Activated naive CD4-positive, alpha-beta T cell treated with anti-CD3 and anti-CD28 coated beads for 36 hours (primary cell): ENCODE measurements at regions not wholly inside any gene's neighbourhood (a gene's known extent, or its start where the extent isn't known, plus 50 kb on each side); places are given as distances from the start of the nearest gene placed in this dataset.
"Not testable (repeated sequence)": the region's sequence is repeated elsewhere in the genome, so short reads cannot be mapped to it uniquely, and the experiment has no call there.

Experiments used
- CTCF ChIA-PET: fragments of 350-600 bp; sonication (Branson Sonifier 250); formaldehyde crosslinking; loops from one replicate; lab custom pipeline; 2021; ENCODE audit warnings: antibody characterized with exemption; lab: Charles Lee
- DNase-seq: peaks from one replicate; pipeline ENCODE4 v3.0.0-alpha.2; 2020
- H3K27ac Mint-ChIP-seq: one replicate; pipeline ENCODE4 v1.8.0; 2021; ENCODE audit warnings: mild to moderate bottlenecking, mixed read lengths
- H3K27me3 Mint-ChIP-seq: one replicate; pipeline ENCODE4 v1.8.0; 2021; ENCODE audit warnings: low read depth, mixed read lengths
- H3K36me3 Mint-ChIP-seq: one replicate; pipeline ENCODE4 v1.8.0; 2021; ENCODE audit warnings: low read depth, mixed read lengths
- H3K4me1 Mint-ChIP-seq: one replicate; pipeline ENCODE4 v1.8.0; 2021; ENCODE audit warnings: low read depth, mixed read lengths
- H3K4me3 Mint-ChIP-seq: one replicate; pipeline ENCODE4 v1.8.0; 2021; ENCODE audit warnings: mild to moderate bottlenecking, moderate library complexity, mixed read lengths
- H3K9me3 Mint-ChIP-seq: one replicate; pipeline ENCODE4 v1.8.0; 2021; ENCODE audit warnings: mixed read lengths
- intact Hi-C: fragments of 100-400 bp; cut with micrococcal nuclease; formaldehyde crosslinking; loops from one replicate; pipeline ENCODE4 v1.15.1; 2023

DNA sequence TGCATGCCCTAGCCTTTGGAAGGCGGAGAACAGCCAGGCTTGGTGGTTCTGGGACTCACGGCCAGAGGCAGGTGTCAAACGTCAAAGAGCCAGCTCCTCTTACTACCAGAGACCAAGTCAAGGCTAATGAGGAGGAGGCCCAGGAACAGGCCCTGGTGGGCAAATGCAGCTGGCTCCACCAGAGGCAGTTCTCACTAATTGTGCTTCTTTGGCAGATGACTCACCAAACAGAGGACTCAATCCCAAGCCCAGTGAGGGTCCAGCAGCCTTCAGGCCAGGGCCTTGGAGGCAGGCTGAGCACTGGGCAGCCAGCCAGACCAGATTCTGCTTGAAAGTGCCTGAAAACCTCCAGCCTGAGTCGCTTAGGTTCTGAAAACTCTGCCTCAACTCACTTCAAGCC lies 336.5 kb upstream of the CDH5 start:
- intact Hi-C loops: no loop called here
- H3K27ac Mint-ChIP-seq: no peak overlapping the region
- no peaks in the 10 kb centered on the region for H3K36me3 Mint-ChIP-seq
- H3K4me1 Mint-ChIP-seq: no peaks in the 10 kb centered on the region
- no peak for DNase-seq
- CTCF ChIA-PET: no interaction called here
- H3K9me3 Mint-ChIP-seq: no peaks in the 10 kb centered on the region
- no peak overlapping the region for H3K4me3 Mint-ChIP-seq
- peaks cover 4% of the 10 kb centered on the region for H3K27me3 Mint-ChIP-seq

DNA sequence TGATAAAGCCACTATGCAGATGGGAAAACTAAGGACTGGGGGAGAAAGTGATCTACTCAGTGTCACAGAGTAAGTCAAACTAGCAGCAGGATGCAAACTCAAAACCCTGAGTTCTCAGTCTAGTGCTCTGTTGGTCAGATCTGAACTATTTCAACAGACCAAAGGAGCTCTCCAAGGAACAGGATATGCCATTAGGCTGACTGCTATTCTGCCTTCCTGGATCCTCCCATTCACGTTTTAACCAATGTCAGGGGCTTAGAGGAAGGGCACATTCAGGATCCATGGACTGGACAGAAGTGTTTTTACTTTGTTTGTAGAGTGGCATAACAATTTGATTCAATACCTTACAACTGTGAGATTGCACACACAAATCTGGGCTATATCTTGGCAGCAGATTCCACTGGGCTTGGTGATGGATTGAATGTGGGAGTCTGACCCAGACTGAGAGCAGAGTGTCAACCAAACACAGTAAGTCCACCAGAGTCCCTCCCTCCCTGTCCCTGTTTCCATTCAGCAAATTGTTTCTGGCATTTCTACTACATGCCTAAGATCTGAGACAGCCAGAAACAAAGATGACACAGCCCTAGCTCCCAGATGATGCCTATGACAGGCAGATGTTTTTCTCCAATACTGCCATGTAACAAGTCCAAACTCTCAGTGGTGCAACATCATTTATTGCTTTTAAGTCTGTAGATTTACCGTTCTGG lies 337.8 kb upstream of the CDH5 start:
- intact Hi-C loops: no loop called here
- CTCF ChIA-PET: no interaction called here
- H3K4me3 Mint-ChIP-seq: no peak overlapping the region
- no peaks in the 10 kb centered on the region for H3K4me1 Mint-ChIP-seq
- peaks cover 4% of the 10 kb centered on the region for H3K27me3 Mint-ChIP-seq
- H3K36me3 Mint-ChIP-seq: no peaks in the 10 kb centered on the region
- H3K27ac Mint-ChIP-seq: no peak overlapping the region
- no peak for DNase-seq
- peaks cover 7% of the 10 kb centered on the region for H3K9me3 Mint-ChIP-seq

GRCh38 chr16:66026787-66027330 lies 339.6 kb upstream of the CDH5 start:
- CTCF ChIA-PET: no interaction called here
- Mint-ChIP-seq H3K4me3 (no peak overlapping the region), H3K9me3 (peaks cover 7% of the 10 kb centered on the region), H3K36me3 (no peaks in the 10 kb centered on the region), H3K4me1 (no peaks in the 10 kb centered on the region), H3K27me3 (peaks cover 4% of the 10 kb centered on the region), H3K27ac (no peak overlapping the region)
- DNase-seq: no peak
- intact Hi-C loops: no loop called here

- DNase-seq: no peak
- Mint-ChIP-seq H3K27ac (no peak overlapping the region), H3K9me3 (peaks cover 7% of the 10 kb centered on the region), H3K4me3 (no peak overlapping the region), H3K27me3 (peaks cover 7% of the 10 kb centered on the region), H3K36me3 (no peaks in the 10 kb centered on the region), H3K4me1 (no peaks in the 10 kb centered on the region)
- intact Hi-C loops: no loop called here
- CTCF ChIA-PET: no interaction called here
These were observed 340.3 kb upstream of the CDH5 start for GRCh38 chr16:66026211-66026610.

GRCh38 chr16:66025751-66026150 lies 340.7 kb upstream of the CDH5 start:
- no peaks in the 10 kb centered on the region for H3K4me1 Mint-ChIP-seq
- H3K27me3 Mint-ChIP-seq: peaks cover 7% of the 10 kb centered on the region
- no peaks in the 10 kb centered on the region for H3K36me3 Mint-ChIP-seq
- H3K27ac Mint-ChIP-seq: no peak overlapping the region
- intact Hi-C loops: no loop called here
- CTCF ChIA-PET: no interaction called here
- H3K4me3 Mint-ChIP-seq: no peak overlapping the region
- DNase-seq: no peak
- H3K9me3 Mint-ChIP-seq: peaks cover 7% of the 10 kb centered on the region

- H3K4me3 Mint-ChIP-seq, H3K9me3 Mint-ChIP-seq, DNase-seq, H3K27me3 Mint-ChIP-seq, H3K27ac Mint-ChIP-seq, H3K4me1 Mint-ChIP-seq, intact Hi-C loops, H3K36me3 Mint-ChIP-seq: not testable (repeated sequence)
- CTCF ChIA-PET: interaction anchor here (0.6 kb wide), 1 partner anchor 247 kb away, joined by 4 read pairs; no protein-coding TSS in a partner anchor
These were observed 341.9 kb upstream of the CDH5 start for GRCh38 chr16:66024567-66024966.

DNA sequence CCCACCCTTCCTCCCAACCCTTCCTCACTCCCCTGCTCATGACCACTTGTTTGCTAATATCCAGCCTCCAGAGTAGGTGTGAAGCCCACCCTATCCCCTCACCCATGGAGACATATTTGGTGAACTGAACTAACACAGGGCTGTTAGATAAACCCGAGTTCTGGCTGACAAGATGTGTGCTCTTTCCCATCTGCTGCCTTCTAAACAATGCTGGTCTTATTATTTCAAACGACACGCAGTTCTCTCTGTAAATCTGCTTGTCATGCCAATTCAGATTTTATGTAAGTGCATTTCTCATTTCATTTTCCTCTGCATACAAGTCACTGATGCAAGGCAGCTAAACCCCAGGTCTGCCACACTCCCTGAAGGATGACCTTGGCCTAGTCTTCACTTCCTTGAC lies 343.0 kb upstream of the CDH5 start:
- no peak overlapping the region for H3K4me3 Mint-ChIP-seq
- H3K36me3 Mint-ChIP-seq: no peaks in the 10 kb centered on the region
- no peak overlapping the region for H3K27ac Mint-ChIP-seq
- CTCF ChIA-PET: no interaction called here
- intact Hi-C loops: no loop called here
- no peaks in the 10 kb centered on the region for H3K4me1 Mint-ChIP-seq
- peaks cover 7% of the 10 kb centered on the region for H3K9me3 Mint-ChIP-seq
- no peak for DNase-seq
- H3K27me3 Mint-ChIP-seq: peaks cover 4% of the 10 kb centered on the region

GRCh38 chr16:66020642-66021041 lies 345.8 kb upstream of the CDH5 start:
- CTCF ChIA-PET: no interaction called here

GRCh38 chr16:66020046-66020445 lies 346.4 kb upstream of the CDH5 start:
- DNase-seq: no peak
- intact Hi-C loops: no loop called here
- Mint-ChIP-seq H3K27me3 (peaks cover 3% of the 10 kb centered on the region), H3K36me3 (no peaks in the 10 kb centered on the region), H3K4me1 (no peaks in the 10 kb centered on the region), H3K27ac (no peak overlapping the region), H3K4me3 (no peak overlapping the region), H3K9me3 (peaks cover 7% of the 10 kb centered on the region)
- CTCF ChIA-PET: no interaction called here

More at GRCh38 chr16:66020642-66021041, 345.8 kb upstream of the CDH5 start:
- DNase-seq: no peak
- Mint-ChIP-seq H3K36me3 (no peaks in the 10 kb centered on the region), H3K4me1 (no peaks in the 10 kb centered on the region), H3K9me3 (peaks cover 7% of the 10 kb centered on the region), H3K27me3 (peaks cover 3% of the 10 kb centered on the region), H3K27ac (no peak overlapping the region), H3K4me3 (no peak overlapping the region)
- intact Hi-C loops: no loop called here

GRCh38 chr16:66019502-66019901 lies 347.0 kb upstream of the CDH5 start:
- intact Hi-C loops, H3K4me3 Mint-ChIP-seq, H3K27me3 Mint-ChIP-seq, DNase-seq, CTCF ChIA-PET, H3K36me3 Mint-ChIP-seq, H3K4me1 Mint-ChIP-seq, H3K27ac Mint-ChIP-seq, H3K9me3 Mint-ChIP-seq: not testable (repeated sequence)

- Mint-ChIP-seq H3K4me3 (no peak overlapping the region), H3K4me1 (no peaks in the 10 kb centered on the region), H3K27me3 (peaks cover 2% of the 10 kb centered on the region), H3K36me3 (no peaks in the 10 kb centered on the region), H3K9me3 (no peaks in the 10 kb centered on the region), H3K27ac (no peak overlapping the region)
- CTCF ChIA-PET: no interaction called here
- intact Hi-C loops: no loop called here
- no peak for DNase-seq
These were observed 352.3 kb upstream of the CDH5 start for GRCh38 chr16:66014221-66014620.

- no peak for DNase-seq
- Mint-ChIP-seq H3K4me3 (no peak overlapping the region), H3K4me1 (no peaks in the 10 kb centered on the region), H3K9me3 (no peaks in the 10 kb centered on the region), H3K36me3 (no peaks in the 10 kb centered on the region), H3K27ac (no peak overlapping the region), H3K27me3 (peaks cover 2% of the 10 kb centered on the region)
- CTCF ChIA-PET: no interaction called here
- intact Hi-C loops: no loop called here
These were observed 353.0 kb upstream of the CDH5 start for GRCh38 chr16:66013486-66013885.

GRCh38 chr16:66008136-66008535 lies 358.4 kb upstream of the CDH5 start:
- intact Hi-C loops: no loop called here
- no peaks in the 10 kb centered on the region for H3K27me3 Mint-ChIP-seq
- H3K4me3 Mint-ChIP-seq: no peak overlapping the region
- CTCF ChIA-PET: no interaction called here
- DNase-seq: no peak
- no peaks in the 10 kb centered on the region for H3K4me1 Mint-ChIP-seq
- H3K9me3 Mint-ChIP-seq: no peaks in the 10 kb centered on the region
- H3K36me3 Mint-ChIP-seq: no peaks in the 10 kb centered on the region
- no peak overlapping the region for H3K27ac Mint-ChIP-seq
